ENCODE measurements at regions not wholly inside any gene's neighbourhood (a gene's known extent, or its start where the extent isn't known, plus 50 kb on each side); places are given as distances from the start of the nearest gene placed in this dataset.

DNA sequence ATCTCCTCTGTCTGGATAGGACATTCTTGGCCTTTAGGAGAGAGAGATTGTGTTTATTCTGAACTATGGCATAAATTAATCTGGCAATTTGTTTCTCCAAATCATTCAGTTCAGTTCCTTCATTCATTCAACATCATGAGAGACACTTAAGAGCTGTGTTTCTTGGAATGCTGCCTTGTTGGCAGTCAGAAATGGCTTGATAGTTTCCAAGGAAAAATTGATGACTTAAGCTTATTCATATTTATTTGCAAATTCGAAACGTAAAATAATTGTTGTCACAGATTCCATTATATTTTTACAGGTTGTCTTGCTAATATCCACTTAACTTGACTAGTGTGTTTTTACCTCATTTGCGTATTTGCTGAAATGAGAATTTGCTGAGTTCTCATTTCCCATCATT lies 393.0 kb downstream of the C12orf75 start:
- no peaks in the 10 kb centered on the region for H3K79me2 ChIP-seq (ENCODE audit: insufficient read depth, low read length)
- Mint-ChIP-seq H3K36me3 (no peaks in the 10 kb centered on the region), H3K27me3 (ENCODE audit: low read depth in 3 of 3) (peaks cover 0 to 4% (median 3%) of the 10 kb centered on the region in 3 donors), H3K9me3 (peaks cover 0 to 3% (median 0%) of the 10 kb centered on the region in 7 donors), H3K27ac (no peak overlapping the region), H3K4me3 (no peak overlapping the region), H3K4me1 (no peaks in the 10 kb centered on the region)
- H3K36me3 ChIP-seq (replicated peaks in 1 of 2; ENCODE audit: control insufficient read depth in 1 of 2, insufficient read depth in 2 of 2, low read length in 2 of 2) = no peaks in the 10 kb centered on the region
- no peak overlapping the region for H3K4me2 ChIP-seq (replicated peaks; ENCODE audit: extremely low read depth, low read length, poor library complexity, severe bottlenecking)
- peaks cover 2% of the 10 kb centered on the region in 2 donors for H3K27me3 ChIP-seq (ENCODE audit: control insufficient read depth in 2 of 2, insufficient read depth in 2 of 2, low read length in 2 of 2)
- no peaks in the 10 kb centered on the region for H4K20me1 ChIP-seq (ENCODE audit: insufficient read depth, low read length)
- no peak overlapping the region for H3K4me3 ChIP-seq (replicated peaks in 1 of 3; ENCODE audit: low read depth in 2 of 3, low read length in 3 of 3)
- no peaks in the 10 kb centered on the region for H3K9me3 ChIP-seq (replicated peaks in 1 of 2; ENCODE audit: control insufficient read depth in 1 of 2, insufficient read depth in 1 of 2, low read length in 2 of 2)
- no peak overlapping the region for H2AFZ ChIP-seq (ENCODE audit: insufficient read depth, low read depth, low read length, poor library complexity, severe bottlenecking)
- intact Hi-C loops (cut with micrococcal nuclease) = no loop called here
- H3K27ac ChIP-seq (ENCODE audit: low read depth in 1 of 2, low read length in 2 of 2) = no peak overlapping the region
- no peak for DNase-seq
- no peaks in the 10 kb centered on the region for H3K4me1 ChIP-seq (ENCODE audit: control insufficient read depth in 1 of 2, insufficient read depth in 2 of 2, low read length in 2 of 2)
- WGBS (ENCODE audit: insufficient coverage) = no CpG with 5 or more reads among the region's 3 CpGs
- TF ChIP-seq, protein P1, sequence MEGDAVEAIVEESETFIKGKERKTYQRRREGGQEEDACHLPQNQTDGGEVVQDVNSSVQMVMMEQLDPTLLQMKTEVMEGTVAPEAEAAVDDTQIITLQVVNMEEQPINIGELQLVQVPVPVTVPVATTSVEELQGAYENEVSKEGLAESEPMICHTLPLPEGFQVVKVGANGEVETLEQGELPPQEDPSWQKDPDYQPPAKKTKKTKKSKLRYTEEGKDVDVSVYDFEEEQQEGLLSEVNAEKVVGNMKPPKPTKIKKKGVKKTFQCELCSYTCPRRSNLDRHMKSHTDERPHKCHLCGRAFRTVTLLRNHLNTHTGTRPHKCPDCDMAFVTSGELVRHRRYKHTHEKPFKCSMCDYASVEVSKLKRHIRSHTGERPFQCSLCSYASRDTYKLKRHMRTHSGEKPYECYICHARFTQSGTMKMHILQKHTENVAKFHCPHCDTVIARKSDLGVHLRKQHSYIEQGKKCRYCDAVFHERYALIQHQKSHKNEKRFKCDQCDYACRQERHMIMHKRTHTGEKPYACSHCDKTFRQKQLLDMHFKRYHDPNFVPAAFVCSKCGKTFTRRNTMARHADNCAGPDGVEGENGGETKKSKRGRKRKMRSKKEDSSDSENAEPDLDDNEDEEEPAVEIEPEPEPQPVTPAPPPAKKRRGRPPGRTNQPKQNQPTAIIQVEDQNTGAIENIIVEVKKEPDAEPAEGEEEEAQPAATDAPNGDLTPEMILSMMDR (IDR thresholded peaks at IDR 0.05) = no peak
- no peak overlapping the region for H3K9ac ChIP-seq (ENCODE audit: insufficient read depth, low read length, poor library complexity, severe bottlenecking)

DNA sequence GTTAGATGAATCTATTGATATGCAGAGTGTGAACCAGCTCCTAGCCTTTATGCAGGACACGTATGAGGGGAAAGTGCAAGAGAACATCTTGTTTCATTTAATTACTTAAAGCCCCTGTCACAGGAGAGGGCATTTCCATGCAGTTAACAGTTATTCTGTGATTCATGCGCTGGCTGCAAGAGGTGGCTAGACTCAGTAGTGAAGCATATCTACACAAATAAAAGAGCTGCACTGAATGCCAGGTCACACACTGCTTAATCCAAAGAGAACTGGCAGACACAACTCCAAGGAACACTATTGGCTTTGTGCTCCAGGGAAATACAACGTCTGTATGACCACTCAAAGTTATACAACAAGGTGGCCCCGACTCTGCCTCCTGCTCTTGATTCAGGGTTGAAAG lies 394.1 kb downstream of the C12orf75 start:
- no peaks in the 10 kb centered on the region for H3K4me1 ChIP-seq (ENCODE audit: control insufficient read depth in 1 of 2, insufficient read depth in 2 of 2, low read length in 2 of 2)
- no peaks in the 10 kb centered on the region for H4K20me1 ChIP-seq (ENCODE audit: insufficient read depth, low read length)
- H3K27ac Mint-ChIP-seq = no peak overlapping the region
- DNase-seq = no peak
- no peak overlapping the region for H3K27ac ChIP-seq (ENCODE audit: low read depth in 1 of 2, low read length in 2 of 2)
- H3K4me1 Mint-ChIP-seq = no peaks in the 10 kb centered on the region
- H3K79me2 ChIP-seq (ENCODE audit: insufficient read depth, low read length) = no peaks in the 10 kb centered on the region
- no peaks in the 10 kb centered on the region for H3K36me3 Mint-ChIP-seq
- peaks cover 2 to 6% of the 10 kb centered on the region in 2 donors for H3K27me3 ChIP-seq (ENCODE audit: control insufficient read depth in 2 of 2, insufficient read depth in 2 of 2, low read length in 2 of 2)
- H3K4me2 ChIP-seq (replicated peaks; ENCODE audit: extremely low read depth, low read length, poor library complexity, severe bottlenecking) = no peak overlapping the region
- H3K27me3 Mint-ChIP-seq (ENCODE audit: low read depth in 3 of 3) = peaks cover 0 to 4% (median 3%) of the 10 kb centered on the region in 3 donors
- H3K9me3 ChIP-seq (replicated peaks in 1 of 2; ENCODE audit: control insufficient read depth in 1 of 2, insufficient read depth in 1 of 2, low read length in 2 of 2) = no peaks in the 10 kb centered on the region
- intact Hi-C loops (cut with micrococcal nuclease) = no loop called here
- no peak overlapping the region for H3K9ac ChIP-seq (ENCODE audit: insufficient read depth, low read length, poor library complexity, severe bottlenecking)
- no peak overlapping the region for H3K4me3 Mint-ChIP-seq
- H2AFZ ChIP-seq (ENCODE audit: insufficient read depth, low read depth, low read length, poor library complexity, severe bottlenecking) = no peak overlapping the region
- TF ChIP-seq, protein P1 (IDR thresholded peaks at IDR 0.05) = no peak
- H3K9me3 Mint-ChIP-seq = peaks cover 0 to 3% (median 0%) of the 10 kb centered on the region in 7 donors
- no peak overlapping the region for H3K4me3 ChIP-seq (replicated peaks in 1 of 3; ENCODE audit: low read depth in 2 of 3, low read length in 3 of 3)
- WGBS (ENCODE audit: insufficient coverage) = no CpG with 5 or more reads among the region's 4 CpGs
- H3K36me3 ChIP-seq (replicated peaks in 1 of 2; ENCODE audit: control insufficient read depth in 1 of 2, insufficient read depth in 2 of 2, low read length in 2 of 2) = no peaks in the 10 kb centered on the region
